ENCODE measurements at regions not wholly inside any gene's neighbourhood (a gene's known extent, or its start where the extent isn't known, plus 50 kb on each side); places are given as distances from the start of the nearest gene placed in this dataset.

DNA sequence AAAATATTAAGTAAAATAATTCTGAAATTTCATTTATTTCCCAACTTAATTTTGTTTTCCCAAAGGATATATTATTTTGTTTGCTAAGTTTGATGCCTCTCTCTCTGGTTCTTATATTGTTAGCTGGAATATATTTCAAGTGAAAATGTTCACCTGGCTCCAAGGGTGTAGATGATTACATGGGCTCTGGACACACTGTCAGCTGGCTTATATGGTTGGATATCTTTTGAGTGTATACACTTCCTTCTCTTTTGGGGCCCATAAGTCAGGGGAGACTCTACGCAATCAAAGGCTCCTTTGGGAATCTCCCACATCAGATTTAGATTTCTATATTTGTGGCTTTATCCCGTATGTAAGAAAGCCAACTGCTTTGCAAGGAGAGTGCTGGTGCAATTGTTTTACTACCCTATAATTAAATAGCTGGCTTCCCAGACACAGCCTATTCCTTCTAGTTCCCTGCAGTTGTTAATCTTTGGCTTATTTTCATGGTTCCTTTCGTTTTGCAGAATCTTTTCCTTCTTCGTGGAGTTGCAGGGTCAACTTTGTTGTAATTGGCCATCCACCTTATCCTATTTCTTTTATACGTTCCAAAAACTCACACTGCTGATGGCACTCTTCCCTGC lies 225.7 kb downstream of the DPH6 start:
- intact Hi-C loops (cut with DNase I; ENCODE audit: low total_unique reads), result no loop called here
- DNase-seq (ENCODE audit: low spot score in 2 of 2), result no peak
- TF ChIP-seq, protein P1, sequence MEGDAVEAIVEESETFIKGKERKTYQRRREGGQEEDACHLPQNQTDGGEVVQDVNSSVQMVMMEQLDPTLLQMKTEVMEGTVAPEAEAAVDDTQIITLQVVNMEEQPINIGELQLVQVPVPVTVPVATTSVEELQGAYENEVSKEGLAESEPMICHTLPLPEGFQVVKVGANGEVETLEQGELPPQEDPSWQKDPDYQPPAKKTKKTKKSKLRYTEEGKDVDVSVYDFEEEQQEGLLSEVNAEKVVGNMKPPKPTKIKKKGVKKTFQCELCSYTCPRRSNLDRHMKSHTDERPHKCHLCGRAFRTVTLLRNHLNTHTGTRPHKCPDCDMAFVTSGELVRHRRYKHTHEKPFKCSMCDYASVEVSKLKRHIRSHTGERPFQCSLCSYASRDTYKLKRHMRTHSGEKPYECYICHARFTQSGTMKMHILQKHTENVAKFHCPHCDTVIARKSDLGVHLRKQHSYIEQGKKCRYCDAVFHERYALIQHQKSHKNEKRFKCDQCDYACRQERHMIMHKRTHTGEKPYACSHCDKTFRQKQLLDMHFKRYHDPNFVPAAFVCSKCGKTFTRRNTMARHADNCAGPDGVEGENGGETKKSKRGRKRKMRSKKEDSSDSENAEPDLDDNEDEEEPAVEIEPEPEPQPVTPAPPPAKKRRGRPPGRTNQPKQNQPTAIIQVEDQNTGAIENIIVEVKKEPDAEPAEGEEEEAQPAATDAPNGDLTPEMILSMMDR (IDR thresholded peaks at IDR 0.05), result no peak
- TF ChIP-seq POLR2A (IDR thresholded peaks at IDR 0.05), result no peak
- 50 to 55% methylated on average over 5 of the region's 5 CpGs for WGBS, 2 donors
- no peak overlapping the region for H3K4me3 ChIP-seq (ENCODE audit: low read depth, poor library complexity, severe bottlenecking)

DNA sequence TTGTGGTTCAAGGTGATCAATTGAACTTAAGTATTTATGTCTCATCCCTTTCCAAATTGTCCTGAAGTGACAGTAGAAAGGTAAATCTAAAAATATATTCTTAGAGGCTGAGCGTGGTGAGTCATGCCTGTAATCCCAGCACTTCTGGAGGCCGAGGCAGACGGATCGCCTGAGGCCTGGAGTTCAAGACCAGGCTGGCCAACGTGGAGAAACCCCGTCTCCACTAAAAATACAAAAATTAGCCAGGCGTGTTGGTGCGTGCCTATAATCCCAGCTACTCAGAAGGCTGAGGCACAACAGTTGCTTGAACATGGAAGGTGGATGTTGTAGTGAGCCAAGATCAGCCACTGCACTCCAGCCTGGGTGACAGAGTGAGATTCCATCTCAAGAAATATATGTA lies 226.6 kb downstream of the DPH6 start:
- intact Hi-C loops (cut with DNase I; ENCODE audit: low total_unique reads), result no loop called here
- DNase-seq (ENCODE audit: low spot score in 2 of 2), result no peak
- H3K4me3 ChIP-seq (ENCODE audit: low read depth, poor library complexity, severe bottlenecking), result no peak overlapping the region
- TF ChIP-seq, protein P1 (IDR thresholded peaks at IDR 0.05), result no peak
- TF ChIP-seq POLR2A (IDR thresholded peaks at IDR 0.05), result no peak
- WGBS, 2 donors, result 50 to 61% methylated on average over 8 of the region's 8 CpGs

DNA sequence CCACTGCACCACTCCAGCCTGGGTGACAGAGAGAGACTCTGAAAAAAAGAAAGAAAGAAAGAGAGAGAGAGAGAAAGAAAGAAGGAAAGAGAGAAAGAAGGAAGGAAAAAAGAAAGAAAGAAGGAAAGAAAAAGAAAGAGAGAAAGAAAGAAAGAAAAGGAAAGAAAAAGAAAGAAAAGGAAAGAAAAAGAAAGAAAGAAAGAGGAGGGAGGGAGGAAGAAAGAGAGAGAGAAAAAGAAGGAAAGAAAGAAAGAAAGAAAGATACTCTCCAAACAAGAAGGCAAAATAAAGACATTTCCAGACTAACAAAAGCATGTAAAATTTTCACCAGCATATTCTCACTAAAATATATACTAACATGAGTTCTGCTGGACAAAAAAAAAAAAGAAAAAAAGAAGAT lies 228.7 kb downstream of the DPH6 start:
- H3K4me3 ChIP-seq (ENCODE audit: low read depth, poor library complexity, severe bottlenecking), result no peak overlapping the region
- TF ChIP-seq, protein P1 (IDR thresholded peaks at IDR 0.05), result no peak
- no peak for TF ChIP-seq POLR2A (IDR thresholded peaks at IDR 0.05)
- intact Hi-C loops (cut with DNase I; ENCODE audit: low total_unique reads), result no loop called here
- DNase-seq (ENCODE audit: low spot score in 2 of 2), result no peak

DNA sequence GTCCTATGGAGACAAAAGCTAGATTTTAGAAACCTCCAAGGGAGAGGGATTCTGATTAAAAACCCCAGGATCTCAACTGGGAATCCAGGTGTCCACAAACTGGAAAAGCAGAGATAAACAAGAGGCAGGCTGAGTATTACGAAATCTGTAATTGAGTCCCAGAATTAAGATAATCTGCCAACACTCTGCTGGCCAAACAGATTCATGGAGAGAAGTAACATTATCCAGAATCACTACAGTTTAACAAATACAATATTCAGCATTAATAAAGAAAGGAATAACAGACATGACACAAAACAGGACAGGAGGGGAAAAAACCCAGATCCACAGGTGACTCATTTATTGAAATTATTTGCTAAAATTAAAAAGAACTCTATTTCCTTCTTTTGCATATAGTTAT lies 227.2 kb upstream of the NANOGP8 start:
- no peak for TF ChIP-seq POLR2A (IDR thresholded peaks at IDR 0.05)
- TF ChIP-seq, protein P1 (IDR thresholded peaks at IDR 0.05), result no peak
- H3K4me3 ChIP-seq (ENCODE audit: low read depth, poor library complexity, severe bottlenecking), result no peak overlapping the region
- WGBS, 2 donors, result 52 to 60% methylated on average over 1 of the region's 1 CpG
- intact Hi-C loops (cut with DNase I; ENCODE audit: low total_unique reads), result no loop called here
- no peak for DNase-seq (ENCODE audit: low spot score in 2 of 2)

DNA sequence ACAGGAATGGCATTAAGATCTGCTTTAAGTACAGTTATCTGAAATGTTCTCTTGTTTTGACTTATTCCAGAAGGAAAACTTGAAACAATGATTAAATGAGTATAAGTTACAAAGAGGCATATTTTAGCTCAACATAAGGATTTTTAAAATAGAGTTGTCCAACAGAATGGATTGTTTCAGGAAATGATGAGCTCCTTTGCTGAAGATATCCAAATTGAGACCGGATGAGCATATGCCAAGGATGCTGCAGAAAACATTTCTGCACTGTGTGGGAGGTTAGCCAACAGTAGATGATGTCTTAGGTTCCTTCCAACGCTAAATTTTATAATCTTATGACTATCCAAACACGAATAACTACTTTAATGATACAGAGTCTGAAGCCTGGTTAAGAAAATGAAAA lies 226.5 kb upstream of the NANOGP8 start:
- intact Hi-C loops (cut with DNase I; ENCODE audit: low total_unique reads), result no loop called here
- 59 to 69% methylated on average over 3 of the region's 3 CpGs for WGBS, 2 donors
- no peak overlapping the region for H3K4me3 ChIP-seq (ENCODE audit: low read depth, poor library complexity, severe bottlenecking)
- TF ChIP-seq, protein P1 (IDR thresholded peaks at IDR 0.05), result no peak
- TF ChIP-seq POLR2A (IDR thresholded peaks at IDR 0.05), result no peak
- DNase-seq (ENCODE audit: low spot score in 2 of 2), result no peak

DNA sequence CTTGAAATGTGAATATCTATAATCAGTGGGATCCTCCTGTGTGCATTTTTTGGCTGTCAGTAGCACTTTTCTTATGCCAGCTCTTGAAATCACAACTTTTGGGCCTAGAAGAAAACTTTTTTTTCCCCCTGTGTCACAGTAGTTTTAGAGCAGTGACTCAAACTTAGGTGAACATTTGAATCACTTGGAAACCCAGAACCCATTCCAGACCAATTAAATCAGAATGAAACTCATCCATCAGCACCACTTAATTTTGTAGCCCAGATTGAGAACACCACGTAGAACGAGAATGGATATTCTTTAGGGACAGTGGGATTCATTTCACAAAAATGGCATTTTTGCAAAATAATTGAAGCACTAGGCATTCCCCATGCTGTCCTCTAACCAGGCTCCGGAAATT lies 224.8 kb upstream of the NANOGP8 start:
- 77 to 84% methylated on average over 3 of the region's 3 CpGs for WGBS, 2 donors
- DNase-seq (ENCODE audit: low spot score in 2 of 2), result no peak
- intact Hi-C loops (cut with DNase I; ENCODE audit: low total_unique reads), result no loop called here
- no peak overlapping the region for H3K4me3 ChIP-seq (ENCODE audit: low read depth, poor library complexity, severe bottlenecking)
- TF ChIP-seq, protein P1 (IDR thresholded peaks at IDR 0.05), result no peak
- TF ChIP-seq POLR2A (IDR thresholded peaks at IDR 0.05), result no peak

Measured in lower leg skin (tissue), 4 donors.